ENCODE measurements at regions not wholly inside any gene's neighbourhood (a gene's known extent, or its start where the extent isn't known, plus 50 kb on each side); places are given as distances from the start of the nearest gene placed in this dataset.

DNA sequence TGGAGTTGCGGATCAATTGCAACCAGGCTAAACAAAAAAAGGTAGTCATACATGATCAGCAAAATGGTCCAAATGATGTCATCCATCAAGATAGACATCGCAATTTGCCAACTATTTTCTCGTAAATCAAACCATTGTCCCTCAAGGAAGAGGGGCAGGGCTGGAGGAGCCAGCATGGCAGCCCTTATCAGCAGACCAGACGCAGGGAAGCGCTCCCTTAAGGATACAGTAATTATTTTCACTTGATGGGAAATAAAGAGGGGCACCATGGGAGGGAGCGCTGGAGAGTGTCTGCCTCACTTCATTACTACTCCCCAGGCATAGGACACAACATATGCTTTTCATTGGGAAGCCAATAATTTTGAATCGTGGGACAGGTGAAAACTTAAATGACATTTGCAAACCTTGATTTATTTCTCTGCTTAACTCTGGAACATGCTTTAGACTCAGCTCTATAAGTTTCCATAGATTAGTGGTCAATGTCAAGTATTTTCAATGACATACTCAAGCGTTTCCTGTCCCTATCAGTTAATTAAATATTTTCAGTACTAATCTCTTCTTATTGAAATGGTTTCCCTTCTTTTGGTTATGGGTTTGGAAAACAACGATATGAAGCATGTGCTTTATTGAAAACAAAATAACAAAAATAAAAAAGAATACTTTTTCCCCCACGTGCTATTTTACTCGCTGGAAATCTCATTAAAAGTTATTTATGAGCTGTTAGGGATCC, 202.4 kb upstream of the HABP2 start:
- TF ChIP-seq JUNB (IDR thresholded peaks at IDR 0.05; ENCODE audit: unreplicated experiment) (no peak), EZH2 (IDR thresholded peaks at IDR 0.05; ENCODE audit: low read depth, unreplicated experiment) (no peak), EZH2phosphoT487 (IDR thresholded peaks at IDR 0.05; ENCODE audit: unreplicated experiment) (no peak), STAT1 (IDR thresholded peaks at IDR 0.05; ENCODE audit: unreplicated experiment) (no peak), POLR2AphosphoS5 (IDR thresholded peaks at IDR 0.05; ENCODE audit: low read depth) (no peak), ZNF331 (CRISPR knock-in tag; IDR thresholded peaks at IDR 0.05; ENCODE audit: low read depth) (no peak)
- TF ChIP-seq, protein P1, sequence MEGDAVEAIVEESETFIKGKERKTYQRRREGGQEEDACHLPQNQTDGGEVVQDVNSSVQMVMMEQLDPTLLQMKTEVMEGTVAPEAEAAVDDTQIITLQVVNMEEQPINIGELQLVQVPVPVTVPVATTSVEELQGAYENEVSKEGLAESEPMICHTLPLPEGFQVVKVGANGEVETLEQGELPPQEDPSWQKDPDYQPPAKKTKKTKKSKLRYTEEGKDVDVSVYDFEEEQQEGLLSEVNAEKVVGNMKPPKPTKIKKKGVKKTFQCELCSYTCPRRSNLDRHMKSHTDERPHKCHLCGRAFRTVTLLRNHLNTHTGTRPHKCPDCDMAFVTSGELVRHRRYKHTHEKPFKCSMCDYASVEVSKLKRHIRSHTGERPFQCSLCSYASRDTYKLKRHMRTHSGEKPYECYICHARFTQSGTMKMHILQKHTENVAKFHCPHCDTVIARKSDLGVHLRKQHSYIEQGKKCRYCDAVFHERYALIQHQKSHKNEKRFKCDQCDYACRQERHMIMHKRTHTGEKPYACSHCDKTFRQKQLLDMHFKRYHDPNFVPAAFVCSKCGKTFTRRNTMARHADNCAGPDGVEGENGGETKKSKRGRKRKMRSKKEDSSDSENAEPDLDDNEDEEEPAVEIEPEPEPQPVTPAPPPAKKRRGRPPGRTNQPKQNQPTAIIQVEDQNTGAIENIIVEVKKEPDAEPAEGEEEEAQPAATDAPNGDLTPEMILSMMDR (conservative IDR thresholded peaks at IDR 0.05; ENCODE audit: low read depth in 2 of 2): no peak
- TF ChIP-seq, protein P2, sequence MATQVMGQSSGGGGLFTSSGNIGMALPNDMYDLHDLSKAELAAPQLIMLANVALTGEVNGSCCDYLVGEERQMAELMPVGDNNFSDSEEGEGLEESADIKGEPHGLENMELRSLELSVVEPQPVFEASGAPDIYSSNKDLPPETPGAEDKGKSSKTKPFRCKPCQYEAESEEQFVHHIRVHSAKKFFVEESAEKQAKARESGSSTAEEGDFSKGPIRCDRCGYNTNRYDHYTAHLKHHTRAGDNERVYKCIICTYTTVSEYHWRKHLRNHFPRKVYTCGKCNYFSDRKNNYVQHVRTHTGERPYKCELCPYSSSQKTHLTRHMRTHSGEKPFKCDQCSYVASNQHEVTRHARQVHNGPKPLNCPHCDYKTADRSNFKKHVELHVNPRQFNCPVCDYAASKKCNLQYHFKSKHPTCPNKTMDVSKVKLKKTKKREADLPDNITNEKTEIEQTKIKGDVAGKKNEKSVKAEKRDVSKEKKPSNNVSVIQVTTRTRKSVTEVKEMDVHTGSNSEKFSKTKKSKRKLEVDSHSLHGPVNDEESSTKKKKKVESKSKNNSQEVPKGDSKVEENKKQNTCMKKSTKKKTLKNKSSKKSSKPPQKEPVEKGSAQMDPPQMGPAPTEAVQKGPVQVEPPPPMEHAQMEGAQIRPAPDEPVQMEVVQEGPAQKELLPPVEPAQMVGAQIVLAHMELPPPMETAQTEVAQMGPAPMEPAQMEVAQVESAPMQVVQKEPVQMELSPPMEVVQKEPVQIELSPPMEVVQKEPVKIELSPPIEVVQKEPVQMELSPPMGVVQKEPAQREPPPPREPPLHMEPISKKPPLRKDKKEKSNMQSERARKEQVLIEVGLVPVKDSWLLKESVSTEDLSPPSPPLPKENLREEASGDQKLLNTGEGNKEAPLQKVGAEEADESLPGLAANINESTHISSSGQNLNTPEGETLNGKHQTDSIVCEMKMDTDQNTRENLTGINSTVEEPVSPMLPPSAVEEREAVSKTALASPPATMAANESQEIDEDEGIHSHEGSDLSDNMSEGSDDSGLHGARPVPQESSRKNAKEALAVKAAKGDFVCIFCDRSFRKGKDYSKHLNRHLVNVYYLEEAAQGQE (IDR thresholded peaks at IDR 0.05; ENCODE audit: unreplicated experiment): no peak
- TF ChIP-seq, protein P3, sequence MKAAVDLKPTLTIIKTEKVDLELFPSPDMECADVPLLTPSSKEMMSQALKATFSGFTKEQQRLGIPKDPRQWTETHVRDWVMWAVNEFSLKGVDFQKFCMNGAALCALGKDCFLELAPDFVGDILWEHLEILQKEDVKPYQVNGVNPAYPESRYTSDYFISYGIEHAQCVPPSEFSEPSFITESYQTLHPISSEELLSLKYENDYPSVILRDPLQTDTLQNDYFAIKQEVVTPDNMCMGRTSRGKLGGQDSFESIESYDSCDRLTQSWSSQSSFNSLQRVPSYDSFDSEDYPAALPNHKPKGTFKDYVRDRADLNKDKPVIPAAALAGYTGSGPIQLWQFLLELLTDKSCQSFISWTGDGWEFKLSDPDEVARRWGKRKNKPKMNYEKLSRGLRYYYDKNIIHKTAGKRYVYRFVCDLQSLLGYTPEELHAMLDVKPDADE (IDR thresholded peaks at IDR 0.05): no peak
